Body of pancreas (tissue), 4 donors: ENCODE measurements at regions not wholly inside any gene's neighbourhood (a gene's known extent, or its start where the extent isn't known, plus 50 kb on each side); places are given as distances from the start of the nearest gene placed in this dataset.

Source experiments
- CTCF ChIP-seq, 7 experiments: fragments of 450-650 bp in 4 of 7; fragments of 200-600 bp in 3 of 7; sonication (generic) in 3 of 7; IDR thresholded peaks; one replicate each; pipeline ENCODE4 v1.5.1; 2016 to 2019; ENCODE audit warnings: antibody characterized with exemption in 7 of 7
- POLR2A ChIP-seq, 3 donors: fragments of 450-650 bp; IDR thresholded peaks; one replicate each; pipeline ENCODE4 v1.6.1; 2016; ENCODE audit warnings: antibody characterized with exemption in 3 of 3, mild to moderate bottlenecking in 2 of 3

- no peak for TF ChIP-seq CTCF (IDR thresholded peaks at IDR 0.05)
- no peak for TF ChIP-seq POLR2A (IDR thresholded peaks at IDR 0.05)
Observed at GRCh38 chr17:65311261-65311660, 174.1 kb downstream of the RGS9 start.
